ENCODE measurements at regions not wholly inside any gene's neighbourhood (a gene's known extent, or its start where the extent isn't known, plus 50 kb on each side); places are given as distances from the start of the nearest gene placed in this dataset.

- TF ChIP-seq EZH2 (IDR thresholded peaks at IDR 0.05; ENCODE audit: borderline replicate concordance, insufficient read depth, low read depth, low read length, poor library complexity, severe bottlenecking): no peak
- no peak for TF ChIP-seq CTCF (IDR thresholded peaks at IDR 0.05)
Measured at GRCh38 chr10:90175161-90175681, 473.8 kb downstream of the KIF20B start.

Measured in B cell (primary cell).